Epithelial cell of prostate (primary cell): ENCODE measurements at regions not wholly inside any gene's neighbourhood (a gene's known extent, or its start where the extent isn't known, plus 50 kb on each side); places are given as distances from the start of the nearest gene placed in this dataset.

Experiments
- DNase-seq: peaks from one replicate; pipeline ENCODE4 v3.0.0-alpha.2; 2011; ENCODE audit warnings: low read depth, low spot score
- H3K27ac ChIP-seq: fragments of 450-650 bp; 2 replicates; pipeline ENCODE4 v1.5.1; 2017; ENCODE audit warnings: mild to moderate bottlenecking

DNA sequence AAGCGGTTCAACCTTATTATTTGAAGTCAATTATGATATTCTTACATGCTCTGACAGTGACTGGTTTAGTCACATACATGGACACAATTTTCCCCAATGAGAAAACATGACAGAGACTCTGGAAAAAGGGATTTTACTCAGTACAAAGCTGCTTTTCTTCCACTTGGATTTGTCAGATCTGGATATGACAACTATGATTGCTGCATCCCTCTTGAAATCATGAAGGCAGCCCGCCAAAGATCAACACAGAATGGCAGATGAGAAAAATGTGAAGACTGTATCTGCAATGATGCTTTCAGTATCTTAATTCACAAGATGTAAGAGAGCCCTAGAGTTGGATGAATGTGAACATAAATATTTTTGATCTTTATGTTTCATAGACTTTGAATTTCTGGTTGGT is 439.6 kb downstream of the CDH8 start:
- DNase-seq, result no peak
- H3K27ac ChIP-seq, result no peak overlapping the region

DNA sequence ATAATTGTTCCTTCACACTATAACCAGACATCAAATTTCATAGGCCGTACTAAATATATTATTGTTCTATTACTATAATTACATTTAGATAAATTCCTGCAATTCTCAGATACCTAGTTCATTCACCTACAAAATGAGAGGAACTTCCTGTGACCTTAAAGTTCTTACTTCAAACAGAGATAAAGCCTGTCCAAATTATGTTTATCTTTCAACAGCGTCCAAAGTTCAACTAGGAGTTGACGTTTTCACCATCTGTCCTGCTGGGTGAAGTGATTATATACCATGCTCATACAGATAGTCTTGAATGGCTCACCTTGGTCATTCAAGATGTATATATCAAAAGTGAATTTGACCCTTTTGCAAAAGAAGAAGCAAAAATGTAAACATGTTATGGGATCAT is 440.6 kb downstream of the CDH8 start:
- DNase-seq, result no peak

DNA sequence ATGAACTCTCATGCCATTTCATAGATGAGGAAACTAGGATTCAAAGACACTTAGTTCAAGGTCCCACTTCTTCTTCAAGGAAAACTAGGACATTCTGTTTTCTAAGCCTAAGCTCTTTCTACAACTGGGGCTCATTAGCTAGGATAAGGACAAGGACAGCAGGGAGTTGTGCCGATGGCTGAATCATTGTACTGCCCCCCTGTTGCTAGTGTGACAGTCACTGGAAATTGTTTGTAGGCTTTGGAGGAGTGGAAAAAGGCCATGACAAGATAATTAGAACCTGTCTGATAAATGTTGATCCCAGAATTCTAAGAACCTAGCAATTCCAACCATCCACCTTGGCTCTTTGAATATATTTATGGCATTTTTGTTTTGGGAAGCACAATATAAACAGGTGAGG is 445.7 kb downstream of the CDH8 start:
- H3K27ac ChIP-seq, result no peak overlapping the region
- no peak for DNase-seq

More for the DNA sequence above, 440.6 kb downstream of the CDH8 start:
- H3K27ac ChIP-seq, result no peak overlapping the region

DNA sequence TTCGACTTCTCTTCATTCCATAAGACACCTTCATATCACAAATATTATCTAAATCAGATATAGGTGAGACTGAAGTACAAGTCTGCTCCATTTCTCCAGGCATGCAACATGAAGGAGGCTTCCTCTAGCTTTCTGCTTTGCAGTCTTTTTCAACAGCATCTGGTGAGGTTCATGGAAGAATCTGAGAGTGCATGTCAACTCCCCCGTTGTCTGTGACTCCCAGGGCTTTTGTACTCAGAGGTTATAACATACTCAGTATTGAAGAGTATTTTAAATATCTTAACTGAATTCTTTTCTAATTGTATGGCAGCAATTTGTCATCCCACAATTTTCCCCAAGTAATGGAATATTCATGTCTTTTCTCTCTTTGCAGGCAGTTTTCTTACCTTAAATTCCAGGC is 448.7 kb downstream of the CDH8 start:
- no peak overlapping the region for H3K27ac ChIP-seq
- DNase-seq, result no peak

DNA sequence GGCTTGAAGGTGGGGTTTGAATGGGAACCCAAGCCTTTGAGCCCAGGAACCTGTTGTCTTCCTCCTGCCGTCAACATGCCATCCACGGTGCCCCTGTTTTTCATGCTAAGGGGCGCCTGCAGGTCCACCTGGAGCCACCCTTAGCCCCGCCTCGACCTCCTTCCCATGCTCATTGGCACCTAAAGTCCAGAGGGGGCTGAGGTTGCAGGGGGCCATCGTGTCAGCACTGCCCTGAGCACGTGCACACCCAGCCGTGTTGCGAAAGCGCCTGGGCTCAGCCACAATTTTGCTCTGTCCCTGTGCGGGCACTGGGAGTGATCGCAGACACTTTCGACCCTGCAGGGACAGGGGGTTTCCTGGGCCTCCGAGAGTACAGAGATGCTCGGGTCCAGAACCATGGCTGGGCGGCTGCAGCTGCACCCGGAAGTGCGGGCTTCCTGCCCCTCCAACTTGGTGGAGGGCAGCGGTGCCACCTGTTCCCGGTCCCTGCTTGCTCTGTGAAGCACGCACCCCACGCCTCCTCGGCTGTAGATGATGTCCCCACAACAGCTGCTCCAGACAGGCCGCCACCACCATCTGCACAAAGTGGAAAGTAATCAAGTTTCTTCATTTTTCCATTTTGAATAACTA is 454.7 kb downstream of the CDH8 start:
- H3K27ac ChIP-seq, result no peak overlapping the region
- DNase-seq, result no peak

DNA sequence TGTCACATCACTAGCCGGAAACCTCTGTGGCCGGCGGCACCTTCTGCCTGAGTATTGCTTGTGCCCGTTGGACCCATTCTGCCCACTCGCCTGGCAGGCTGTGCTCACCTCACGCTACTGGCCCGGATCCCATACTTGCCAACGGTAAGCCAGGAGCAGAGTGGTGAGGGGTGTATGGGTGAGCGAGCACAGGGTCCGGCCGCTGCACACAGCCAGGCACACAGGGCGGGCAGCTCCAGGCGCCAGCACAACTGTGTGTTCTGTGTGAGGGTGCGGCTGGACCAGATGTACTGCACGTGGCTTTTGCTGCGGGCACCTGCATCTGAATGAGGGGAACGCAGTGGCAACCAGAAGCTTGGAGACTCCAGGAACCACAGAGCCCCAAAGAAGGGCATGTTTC is 455.7 kb downstream of the CDH8 start:
- DNase-seq, result no peak

DNA sequence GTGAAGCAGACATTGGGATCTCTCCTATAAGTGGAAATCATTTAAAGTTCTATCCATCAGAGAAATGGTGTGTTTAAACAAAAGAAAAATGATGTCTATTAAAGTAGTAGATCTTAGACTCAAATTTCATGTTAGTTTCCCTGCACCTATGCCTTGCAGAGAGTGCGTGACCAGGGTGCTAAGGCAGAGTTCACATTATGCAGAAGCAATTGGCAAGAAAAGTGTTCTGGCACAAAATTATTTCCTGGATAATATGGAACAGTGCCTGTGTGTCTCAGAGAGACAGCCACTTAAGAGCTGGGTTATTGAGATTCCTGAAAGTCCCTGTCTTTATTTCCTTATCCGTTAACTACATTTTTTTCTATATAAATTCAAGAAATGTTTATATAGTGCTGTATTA is 457.0 kb downstream of the CDH8 start:
- H3K27ac ChIP-seq, result no peak overlapping the region
- DNase-seq, result no peak

More for the DNA sequence above, 455.7 kb downstream of the CDH8 start:
- H3K27ac ChIP-seq, result no peak overlapping the region

DNA sequence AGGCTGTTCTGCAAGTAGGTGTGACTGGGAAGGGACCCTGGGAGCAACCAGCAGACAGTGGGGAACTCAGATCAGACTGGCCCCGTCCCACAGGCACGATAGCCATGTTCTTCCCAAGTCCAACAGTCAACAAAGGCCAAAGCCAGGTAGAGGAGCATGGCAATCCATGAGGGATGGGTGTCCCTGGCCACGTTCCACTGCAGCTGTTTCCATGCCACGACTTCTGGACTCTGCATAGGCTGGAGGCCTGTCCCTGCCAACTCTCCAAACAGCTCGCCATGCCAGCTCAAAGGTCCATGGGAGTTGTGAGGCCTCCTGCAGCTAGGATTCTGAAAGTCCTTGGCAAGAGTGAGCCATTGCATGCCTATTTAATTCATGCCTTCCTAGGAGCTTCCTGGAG is 459.8 kb downstream of the CDH8 start:
- H3K27ac ChIP-seq, result no peak overlapping the region
- DNase-seq, result no peak

DNA sequence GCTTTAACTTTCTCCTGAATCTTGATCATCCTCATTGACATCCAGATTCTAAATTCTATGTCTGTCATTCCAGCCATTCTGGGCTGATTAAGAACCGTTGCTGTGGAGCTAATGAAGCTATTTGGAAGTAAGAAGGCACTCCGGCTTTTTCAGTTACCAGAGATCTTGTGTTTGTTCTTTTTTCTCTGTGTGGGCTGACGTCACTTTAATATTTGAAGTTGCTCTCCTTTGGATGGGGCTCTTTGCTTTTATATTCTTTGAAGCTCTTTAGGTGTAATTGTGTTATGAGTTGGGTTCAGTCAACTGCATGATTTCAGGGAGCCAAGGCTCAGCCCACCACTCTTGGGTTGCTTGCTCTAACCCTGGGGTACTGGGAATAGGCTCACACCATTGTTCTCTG is 460.6 kb downstream of the CDH8 start:
- DNase-seq, result no peak
- H3K27ac ChIP-seq, result no peak overlapping the region

DNA sequence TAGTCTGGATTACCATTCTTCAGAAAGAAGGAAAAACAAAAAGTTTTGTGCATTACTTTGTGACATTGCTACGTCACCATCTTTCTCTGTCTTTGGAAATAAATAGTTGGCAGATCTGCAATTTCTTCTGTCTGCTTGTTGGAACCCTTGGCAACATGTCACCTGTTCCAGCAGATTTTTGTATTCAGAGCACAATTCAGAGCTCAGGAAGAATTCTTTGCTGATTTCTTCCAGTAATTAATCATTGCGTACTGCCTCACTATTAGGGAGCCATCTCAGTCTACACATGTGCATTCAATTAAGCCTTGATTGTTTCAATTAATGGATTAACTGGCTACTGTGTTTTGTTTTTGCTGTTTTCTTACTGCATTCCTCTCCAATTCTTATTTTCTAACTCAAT is 467.2 kb downstream of the CDH8 start:
- DNase-seq, result no peak
- no peak overlapping the region for H3K27ac ChIP-seq

DNA sequence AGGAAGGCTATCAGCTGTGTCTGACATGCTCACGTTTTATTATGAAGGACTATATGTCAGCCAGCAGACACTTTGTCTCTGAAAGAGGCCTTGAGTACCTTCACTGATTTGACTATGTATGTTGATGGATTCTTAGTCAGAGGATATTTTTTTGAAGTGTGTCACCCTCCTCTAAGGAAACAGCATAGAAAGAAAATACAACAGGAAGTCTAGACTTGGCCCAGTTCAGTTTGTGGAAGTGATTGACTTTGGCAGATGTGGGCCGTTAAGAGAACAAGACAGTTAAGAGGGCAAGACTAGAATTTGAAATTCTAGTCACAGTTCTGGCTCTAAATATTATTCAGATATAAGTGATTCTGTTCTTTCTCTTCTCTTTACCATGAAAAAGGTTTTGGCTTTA is 471.5 kb downstream of the CDH8 start:
- no peak for DNase-seq
- H3K27ac ChIP-seq, result no peak overlapping the region

DNA sequence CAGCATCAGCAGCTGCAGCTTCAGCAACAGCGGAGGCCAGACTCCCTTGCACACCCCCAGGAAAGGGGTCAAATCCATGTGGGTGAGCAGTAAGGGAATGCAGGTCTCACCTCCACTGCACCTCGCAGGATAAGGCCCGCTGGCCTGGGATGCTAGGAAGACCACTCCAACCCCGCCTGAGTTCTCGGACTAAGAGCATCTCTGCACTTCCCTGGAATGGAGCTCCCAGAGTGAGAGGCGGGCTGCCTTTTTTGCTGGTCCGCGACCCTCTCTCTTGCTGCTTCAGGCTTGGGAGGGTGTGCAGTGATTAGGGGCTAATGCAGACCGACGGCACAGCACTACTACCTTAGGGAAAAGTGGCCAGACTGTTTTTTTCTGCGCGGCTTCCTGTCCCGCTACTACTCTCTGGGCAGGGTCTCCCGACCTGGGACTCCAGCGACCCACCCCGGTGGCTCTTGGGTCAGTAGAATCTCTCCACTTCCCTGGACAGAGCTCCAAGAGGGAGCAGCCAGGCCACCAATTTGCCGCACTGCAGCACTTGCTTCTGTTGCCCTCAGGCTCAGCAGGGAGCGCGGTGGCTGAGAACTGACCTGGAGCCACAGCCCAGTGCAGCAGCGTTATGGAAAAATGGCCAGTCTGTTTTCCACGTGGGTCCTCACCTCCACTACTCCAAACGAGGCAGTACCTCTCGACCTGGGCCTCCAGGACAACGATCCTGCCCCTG is 480.4 kb downstream of the CDH8 start:
- H3K27ac ChIP-seq, result no peak overlapping the region
- no peak for DNase-seq

DNA sequence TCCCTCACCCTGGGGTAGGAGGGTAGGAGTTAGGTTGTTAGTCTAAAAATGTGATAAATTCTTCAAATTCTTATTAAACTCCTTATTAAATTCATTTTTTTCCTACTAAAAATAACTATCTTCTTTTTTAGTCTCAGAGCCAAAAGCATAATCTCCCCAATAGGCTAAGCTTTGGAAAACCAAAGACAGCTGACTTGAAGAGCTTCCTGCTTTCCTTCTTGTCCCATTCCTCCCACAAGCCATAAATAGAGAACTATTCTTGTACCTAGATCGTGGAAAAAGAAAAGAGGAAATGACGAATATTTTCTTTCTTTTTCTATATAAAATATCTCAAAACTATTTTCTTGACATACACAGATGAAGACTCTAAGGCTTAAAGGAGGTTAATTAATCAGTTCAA is 486.9 kb downstream of the CDH8 start:
- no peak overlapping the region for H3K27ac ChIP-seq
- DNase-seq, result no peak

DNA sequence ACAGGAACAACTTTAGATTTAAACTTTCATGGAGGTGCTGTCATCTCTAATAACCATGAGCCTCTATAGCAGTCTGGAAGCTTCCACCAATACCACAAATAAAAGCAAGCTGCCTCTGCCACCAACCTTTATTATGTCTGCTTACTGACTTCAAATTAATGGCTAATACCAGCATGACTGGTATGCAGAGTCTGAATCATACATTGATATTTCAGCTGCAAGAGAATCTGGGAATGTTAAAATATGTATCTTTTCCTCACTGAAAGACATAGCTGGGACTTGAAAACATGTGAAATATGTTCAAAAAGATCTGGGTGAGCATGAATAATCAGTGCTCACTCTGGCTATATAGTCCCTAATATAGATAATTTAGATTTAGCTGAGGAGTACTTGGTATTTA is 488.6 kb downstream of the CDH8 start:
- no peak for DNase-seq
- H3K27ac ChIP-seq, result no peak overlapping the region

DNA sequence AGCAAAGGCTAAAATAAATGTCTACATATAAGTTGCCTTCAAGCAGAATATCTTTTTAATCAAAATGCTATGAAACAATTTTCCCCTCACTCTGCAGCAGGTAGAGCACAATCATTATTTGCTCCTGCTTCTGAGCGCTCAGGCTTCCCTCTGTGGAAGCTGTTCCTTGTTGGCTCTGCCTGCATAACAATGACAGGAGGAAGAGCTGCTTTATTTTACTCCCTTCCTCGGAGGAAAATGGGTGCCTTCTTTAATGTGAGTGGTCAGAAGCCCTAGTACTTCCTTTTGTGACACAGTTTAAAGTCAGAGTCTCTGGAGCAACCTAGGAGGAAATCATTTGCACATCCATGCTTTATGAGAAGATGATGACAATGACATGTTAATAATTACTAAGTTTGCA is 492.1 kb downstream of the CDH8 start:
- DNase-seq, result no peak
- H3K27ac ChIP-seq, result no peak overlapping the region

DNA sequence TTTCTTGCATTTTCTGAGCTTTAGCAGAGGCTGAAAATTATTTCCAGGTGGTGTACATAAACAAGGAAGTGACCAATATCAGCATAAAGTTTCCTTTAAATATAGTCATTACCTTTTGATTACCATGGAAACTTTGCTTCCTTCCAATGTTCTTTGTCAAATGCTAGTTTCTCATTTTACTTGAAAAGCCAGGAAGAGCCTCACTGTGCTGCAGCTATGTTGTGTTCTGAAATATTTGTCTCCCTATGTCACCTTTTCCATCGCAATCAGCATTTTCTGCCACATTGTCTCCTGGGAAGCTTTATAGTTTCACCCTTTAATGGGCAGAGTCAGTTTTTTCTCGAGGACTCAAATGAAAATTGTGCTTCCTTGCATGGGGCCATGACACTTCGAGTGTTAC is 496.0 kb downstream of the CDH8 start:
- DNase-seq, result no peak
- H3K27ac ChIP-seq, result no peak overlapping the region

DNA sequence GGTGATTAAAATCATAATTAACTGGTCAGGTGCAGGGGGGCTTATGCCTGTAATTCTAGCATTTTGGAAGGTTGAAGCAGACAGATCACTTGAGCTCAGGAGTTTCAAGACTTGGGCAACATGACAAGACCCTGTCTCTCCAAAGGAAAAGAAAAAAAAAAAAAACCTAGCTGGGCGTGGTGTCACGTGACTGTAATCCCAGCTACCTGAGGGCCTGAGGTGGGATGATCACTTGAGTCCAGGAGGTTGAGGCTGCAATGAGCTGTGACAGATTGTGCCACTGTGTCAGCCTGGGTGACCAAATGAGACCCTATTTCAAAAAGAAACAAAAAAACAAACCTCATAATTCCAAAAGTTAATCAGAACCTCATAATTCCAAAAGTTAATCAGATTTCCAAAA is 505.5 kb downstream of the CDH8 start:
- H3K27ac ChIP-seq, result no peak overlapping the region
- DNase-seq, result no peak

DNA sequence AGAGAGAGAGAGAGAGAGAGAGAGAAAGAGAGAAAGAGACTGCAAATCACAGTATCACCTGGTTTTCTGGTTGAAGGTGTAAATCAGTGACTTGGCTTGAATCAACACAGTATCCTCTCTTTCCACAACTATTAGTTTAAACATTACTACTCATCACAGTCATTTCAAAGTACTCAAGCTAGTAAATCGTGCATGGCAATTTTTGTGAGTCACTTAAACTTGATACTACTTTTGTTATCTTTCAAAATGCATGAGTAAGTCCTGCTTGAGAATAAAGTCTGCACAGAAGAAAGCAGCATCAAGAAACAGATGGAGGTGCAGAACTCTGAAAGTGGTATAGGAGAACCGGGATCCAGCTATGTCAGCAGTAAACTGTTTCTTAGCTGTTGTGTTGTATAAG is 535.4 kb downstream of the CDH8 start:
- H3K27ac ChIP-seq, result no peak overlapping the region
- no peak for DNase-seq

DNA sequence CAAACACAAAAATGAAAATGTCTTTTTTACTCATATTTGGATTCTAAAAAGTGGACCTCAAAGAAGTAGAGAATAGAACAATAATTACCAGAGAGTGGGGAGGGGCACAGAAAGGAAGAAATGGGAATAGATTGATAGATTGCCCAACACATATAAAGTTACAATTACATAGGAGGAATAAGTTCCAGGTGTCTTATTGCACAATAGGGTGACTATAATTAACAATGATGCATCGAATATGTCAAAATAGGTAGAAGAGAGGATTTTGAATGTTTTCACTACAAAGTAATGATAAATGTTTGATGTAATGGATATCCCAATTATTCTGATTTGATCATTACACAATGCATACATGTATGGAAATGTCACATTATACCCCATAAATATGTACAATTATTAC is 556.0 kb downstream of the CDH8 start:
- no peak overlapping the region for H3K27ac ChIP-seq
- DNase-seq, result no peak

DNA sequence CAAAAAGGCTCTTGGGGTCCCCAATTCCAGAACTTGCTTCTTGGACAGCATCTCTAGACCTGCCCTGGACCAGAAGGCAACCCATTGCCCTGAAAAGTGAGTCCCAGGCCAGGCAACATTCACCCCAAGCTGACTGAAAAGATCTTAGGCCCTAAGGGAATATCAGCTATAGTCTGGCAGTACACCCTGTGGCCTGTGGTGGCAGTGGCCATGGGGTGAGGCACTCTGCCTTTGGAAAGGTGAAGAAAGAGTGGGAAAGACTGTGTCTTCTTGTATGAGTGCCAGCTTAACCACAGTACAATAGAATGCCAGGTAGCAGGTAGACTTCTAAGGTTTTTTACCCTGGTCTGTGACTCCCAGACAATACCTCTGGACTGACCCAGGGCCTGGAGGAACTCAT is 564.5 kb downstream of the CDH8 start:
- DNase-seq, result no peak
- no peak overlapping the region for H3K27ac ChIP-seq

DNA sequence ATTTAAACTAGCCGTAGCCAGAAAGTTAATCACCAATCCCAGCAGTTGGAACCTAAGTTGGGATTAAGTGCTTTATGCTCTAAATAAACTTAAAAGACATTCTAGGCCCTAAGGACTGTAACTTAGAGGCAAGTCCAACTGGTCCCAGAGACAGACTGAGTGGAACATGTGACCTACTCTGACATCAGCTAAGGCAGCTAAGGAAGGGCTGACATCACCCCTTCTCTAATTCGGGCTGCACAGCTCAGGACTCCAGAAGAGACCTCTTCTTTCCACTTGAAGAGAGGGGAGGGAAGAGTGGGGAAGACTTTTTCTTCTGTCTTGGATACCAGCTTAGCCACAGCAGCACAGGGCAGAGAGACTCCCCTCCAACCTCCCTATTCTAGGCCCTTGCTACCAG is 565.2 kb downstream of the CDH8 start:
- DNase-seq, result no peak
- H3K27ac ChIP-seq, result no peak overlapping the region

DNA sequence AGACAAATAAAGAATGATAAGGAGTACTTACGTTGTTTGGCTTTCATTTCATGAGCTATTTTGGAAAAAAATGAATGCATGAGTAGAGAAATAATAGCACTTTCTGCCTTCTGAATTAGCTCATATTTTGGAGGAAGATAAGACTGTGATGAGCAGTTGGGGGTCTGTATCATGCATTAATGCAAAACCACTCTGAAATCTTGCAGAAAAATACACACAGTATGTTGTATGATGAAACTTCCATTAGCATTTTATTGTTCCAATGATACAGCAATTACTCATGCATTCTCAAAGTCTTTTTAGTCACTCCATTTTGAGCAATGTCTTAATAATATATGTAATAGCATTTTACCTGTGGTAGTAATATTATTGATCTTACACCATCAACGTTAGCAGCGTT is 571.0 kb downstream of the CDH8 start:
- DNase-seq, result no peak
- H3K27ac ChIP-seq, result no peak overlapping the region
